Astrocyte (in vitro differentiated cells and primary cell): ENCODE measurements at regions not wholly inside any gene's neighbourhood (a gene's known extent, or its start where the extent isn't known, plus 50 kb on each side); places are given as distances from the start of the nearest gene placed in this dataset.

Source experiments
- EZH2 ChIP-seq: IDR thresholded peaks from 2 replicates; pipeline ENCODE4 v1.6.1; 2012; ENCODE audit warnings: mild to moderate bottlenecking, low read length, inconsistent platforms; ENCODE audit not compliant: insufficient read depth
- TF ChIP-seq, protein P1 (sequence below): IDR thresholded peaks from 2 replicates; pipeline ENCODE4 v1.5.1; 2011; ENCODE audit warnings: low read depth, mild to moderate bottlenecking, inconsistent platforms, low read length, moderate library complexity; ENCODE audit not compliant: insufficient read depth

DNA sequence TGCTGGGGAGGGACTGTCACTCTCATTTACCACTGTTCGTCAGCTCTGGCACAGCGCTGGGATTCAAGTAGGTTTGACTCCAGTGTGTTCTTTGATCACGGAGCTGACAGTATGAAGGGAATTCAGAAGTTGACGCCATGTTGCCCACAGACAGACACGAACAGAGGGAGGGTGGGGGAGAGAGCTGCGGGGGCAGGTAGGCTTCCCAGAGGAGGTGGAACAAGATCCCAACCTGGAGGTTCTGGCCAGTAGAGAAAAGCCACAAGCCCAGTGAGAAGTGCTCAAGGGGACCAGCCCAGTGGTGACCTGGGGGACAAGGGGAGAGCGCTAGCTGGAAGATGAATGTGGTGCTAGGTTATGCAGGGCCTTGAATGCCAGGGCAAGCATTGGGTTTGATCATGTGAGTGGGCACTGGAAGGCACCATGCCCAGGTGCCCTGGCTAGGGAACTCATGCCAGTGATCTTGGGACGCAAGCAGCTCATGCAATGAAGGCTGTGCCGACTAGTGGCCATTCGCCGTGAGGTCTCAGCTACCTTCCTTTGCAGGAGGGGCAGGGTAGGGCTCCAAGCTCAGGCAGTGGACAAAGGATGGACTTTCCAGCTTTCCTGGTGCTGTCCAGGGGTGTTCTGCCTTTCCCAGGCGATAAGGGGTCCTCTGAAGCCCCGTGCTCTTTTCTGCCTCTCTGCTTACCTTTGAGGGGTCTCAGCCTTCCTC, 50.4 kb upstream of the APCDD1L start:
- TF ChIP-seq, protein P1, sequence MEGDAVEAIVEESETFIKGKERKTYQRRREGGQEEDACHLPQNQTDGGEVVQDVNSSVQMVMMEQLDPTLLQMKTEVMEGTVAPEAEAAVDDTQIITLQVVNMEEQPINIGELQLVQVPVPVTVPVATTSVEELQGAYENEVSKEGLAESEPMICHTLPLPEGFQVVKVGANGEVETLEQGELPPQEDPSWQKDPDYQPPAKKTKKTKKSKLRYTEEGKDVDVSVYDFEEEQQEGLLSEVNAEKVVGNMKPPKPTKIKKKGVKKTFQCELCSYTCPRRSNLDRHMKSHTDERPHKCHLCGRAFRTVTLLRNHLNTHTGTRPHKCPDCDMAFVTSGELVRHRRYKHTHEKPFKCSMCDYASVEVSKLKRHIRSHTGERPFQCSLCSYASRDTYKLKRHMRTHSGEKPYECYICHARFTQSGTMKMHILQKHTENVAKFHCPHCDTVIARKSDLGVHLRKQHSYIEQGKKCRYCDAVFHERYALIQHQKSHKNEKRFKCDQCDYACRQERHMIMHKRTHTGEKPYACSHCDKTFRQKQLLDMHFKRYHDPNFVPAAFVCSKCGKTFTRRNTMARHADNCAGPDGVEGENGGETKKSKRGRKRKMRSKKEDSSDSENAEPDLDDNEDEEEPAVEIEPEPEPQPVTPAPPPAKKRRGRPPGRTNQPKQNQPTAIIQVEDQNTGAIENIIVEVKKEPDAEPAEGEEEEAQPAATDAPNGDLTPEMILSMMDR = no peak
- no peak for TF ChIP-seq EZH2
